ENCODE measurements at regions not wholly inside any gene's neighbourhood (a gene's known extent, or its start where the extent isn't known, plus 50 kb on each side); places are given as distances from the start of the nearest gene placed in this dataset.

DNA sequence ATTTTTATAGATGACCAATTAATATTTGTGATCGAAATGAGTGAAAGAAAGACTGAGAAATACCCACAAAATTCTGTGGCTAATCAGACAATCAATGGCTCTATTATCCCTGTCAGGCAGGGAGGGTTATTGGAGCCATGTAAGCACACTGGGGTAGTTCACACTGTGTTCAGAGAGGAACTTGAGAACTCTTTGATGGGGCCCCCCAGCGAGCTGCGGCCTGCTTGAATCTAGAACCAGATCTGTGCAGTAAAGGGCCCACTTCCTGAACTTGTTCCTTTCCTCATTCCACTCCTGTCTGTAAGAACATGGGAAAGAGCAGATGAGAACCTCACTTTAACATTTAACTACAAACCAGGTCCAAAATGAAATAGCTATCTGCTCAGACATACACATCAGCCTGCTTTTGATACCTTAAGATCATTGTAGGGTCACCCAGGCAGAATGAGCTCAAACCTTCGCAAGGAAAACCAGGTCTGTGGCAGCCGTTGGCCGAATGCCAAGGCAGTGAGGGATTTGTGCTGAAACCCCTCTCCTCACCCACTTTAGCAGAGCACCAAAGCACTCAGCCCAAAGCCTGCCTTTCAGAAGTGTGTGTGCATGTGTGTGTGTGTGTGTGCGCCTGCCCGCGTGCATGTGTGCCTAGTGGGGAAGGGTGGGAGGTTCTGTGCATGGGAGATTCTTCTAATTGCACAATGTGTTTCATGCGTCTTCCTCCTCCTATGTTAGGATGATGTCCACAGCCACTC lies 365.6 kb upstream of the MGMT start:
- no peak for DNase-seq

- DNase-seq, result no peak
Measured at GRCh38 chr10:129102906-129103693, 363.9 kb upstream of the MGMT start.

DNA sequence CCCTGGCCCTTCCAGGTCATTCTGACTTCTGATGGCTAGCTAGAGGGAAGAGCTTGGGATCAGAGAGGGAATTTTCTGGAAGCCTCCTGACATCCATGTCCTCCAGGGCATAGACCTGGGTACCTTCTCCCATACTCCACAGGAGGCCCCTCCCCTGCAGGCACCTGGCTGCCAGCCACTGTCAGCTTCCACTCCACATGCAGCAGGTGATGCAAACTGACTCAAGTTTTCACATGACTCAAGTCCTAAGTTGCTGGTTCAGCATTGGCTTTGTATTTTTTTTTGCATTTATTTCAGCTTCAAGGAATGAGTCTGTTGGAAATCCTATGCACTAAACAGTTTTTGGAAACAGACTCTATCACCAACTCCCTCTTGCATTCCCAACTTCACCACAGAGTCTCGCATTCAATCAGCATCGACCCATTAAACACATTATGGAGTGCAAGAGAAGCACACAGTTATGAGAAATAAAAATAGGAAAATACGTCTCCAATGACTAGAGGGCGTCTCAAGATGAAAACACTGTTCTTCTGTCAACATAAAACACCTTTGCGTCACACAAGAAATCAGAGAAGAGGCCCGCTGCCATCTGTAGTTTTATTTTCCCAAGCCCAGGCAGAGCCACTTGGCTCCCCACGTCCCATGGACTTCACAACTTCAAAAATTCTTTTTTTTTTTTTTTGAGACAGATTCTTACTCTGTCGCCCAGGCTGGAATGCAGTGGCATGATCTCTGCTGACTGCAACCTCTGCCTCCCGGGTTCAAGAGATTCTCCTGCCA lies 362.6 kb upstream of the MGMT start:
- DNase-seq, result no peak

- DNase-seq, result no peak
Measured at GRCh38 chr10:129105266-129105665, 361.8 kb upstream of the MGMT start.

DNA sequence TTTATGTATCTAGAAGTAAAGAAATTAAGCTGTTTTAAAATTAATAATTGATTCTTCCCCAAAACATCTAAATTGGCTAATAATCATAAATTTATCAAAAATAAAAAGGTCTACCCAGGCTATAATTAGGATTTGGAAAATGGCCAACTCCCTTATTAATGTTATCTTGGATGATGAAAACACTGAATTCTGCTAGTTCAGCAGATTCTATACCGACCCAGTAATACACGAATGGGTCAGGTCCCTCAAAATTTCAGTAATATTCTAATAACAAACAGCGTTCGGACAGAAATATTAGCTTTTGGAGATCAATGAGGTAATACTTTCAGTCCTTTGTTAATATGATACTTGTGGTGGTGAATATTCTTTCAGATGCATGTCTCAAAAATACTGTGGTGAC lies 360.7 kb upstream of the MGMT start:
- no peak for DNase-seq

DNA sequence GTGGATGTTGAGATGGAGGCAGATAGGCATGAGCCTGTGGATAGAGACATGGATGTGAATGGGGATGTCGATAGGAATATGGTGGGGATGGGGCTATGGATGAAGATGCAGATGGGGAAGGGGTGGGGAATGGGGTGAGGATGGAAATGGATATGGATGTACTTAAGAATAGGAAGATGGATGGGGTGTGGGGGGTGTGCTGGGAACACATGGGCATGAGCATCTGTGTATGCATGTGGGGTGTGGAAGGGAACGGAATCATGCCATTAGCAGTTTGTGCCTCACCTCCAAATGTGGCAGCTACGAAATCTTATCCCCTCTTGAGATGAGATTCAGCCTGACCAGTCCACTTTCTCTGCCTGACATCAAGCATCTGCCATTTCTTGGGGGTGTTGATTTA lies 359.5 kb upstream of the MGMT start:
- DNase-seq, result no peak

DNA sequence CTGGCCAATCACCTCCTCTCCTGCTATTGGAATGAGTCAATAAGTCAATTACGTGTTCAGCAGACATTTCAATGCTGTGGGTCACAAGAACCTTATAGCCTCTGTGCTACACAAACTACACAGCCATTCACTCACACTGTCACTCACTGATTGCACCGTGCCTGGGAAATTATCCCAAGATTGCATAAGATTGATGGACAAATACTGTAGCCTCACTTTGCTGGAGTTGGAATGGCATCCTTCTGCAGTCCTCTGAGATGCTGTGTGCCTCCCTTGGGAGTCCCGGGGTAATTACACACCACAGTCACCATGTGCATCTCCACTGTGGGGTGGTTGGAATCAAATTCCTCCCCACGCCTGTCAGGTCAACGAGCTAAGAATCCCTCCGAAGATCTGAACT lies 358.7 kb upstream of the MGMT start:
- no peak for DNase-seq

DNA sequence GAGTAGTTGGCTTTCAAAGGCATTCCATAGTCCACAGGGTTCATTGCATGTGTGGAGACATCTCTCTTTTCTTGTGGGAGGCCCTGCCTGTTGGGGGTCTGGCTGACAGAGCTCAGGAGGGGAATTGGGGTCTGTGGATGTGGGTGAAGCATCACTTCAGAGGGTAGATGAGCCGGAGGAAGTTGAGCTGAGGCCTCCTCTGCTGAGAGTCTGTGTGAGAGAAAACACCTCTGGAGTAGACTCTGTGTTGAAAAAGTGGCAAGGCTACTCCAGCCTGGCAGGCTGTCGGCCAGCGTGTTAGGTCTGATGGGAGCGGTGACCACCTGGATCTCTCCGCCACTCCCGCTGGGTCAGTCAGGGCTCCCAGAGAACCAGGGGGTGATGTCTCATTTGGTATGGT lies 358.0 kb upstream of the MGMT start:
- no peak for DNase-seq

DNA sequence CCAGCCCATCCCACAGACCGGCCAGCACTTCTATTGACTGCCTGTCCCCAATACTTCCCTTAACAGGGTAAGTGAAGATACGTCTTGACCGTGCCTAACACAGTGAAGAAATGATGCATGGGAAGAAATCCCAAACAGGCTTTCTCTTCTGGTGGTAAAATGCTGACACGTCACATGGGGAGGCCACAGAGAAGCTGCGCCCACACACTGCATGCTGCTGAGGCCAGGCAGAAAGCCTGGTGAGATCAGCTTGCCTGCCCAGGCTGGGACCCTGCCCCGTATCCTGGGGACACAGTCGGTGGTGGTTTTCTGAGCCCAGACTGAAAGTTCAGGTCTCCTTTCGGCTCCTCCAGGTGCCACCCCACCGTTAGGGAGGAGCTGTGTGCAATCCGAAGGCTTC lies 356.3 kb upstream of the MGMT start:
- no peak for DNase-seq

GRCh38 chr10:129111922-129112321 lies 355.1 kb upstream of the MGMT start:
- no peak for DNase-seq

GRCh38 chr10:129114588-129114987 lies 352.5 kb upstream of the MGMT start:
- no peak for DNase-seq

GRCh38 chr10:129116371-129116770 lies 350.7 kb upstream of the MGMT start:
- DNase-seq, result no peak

DNA sequence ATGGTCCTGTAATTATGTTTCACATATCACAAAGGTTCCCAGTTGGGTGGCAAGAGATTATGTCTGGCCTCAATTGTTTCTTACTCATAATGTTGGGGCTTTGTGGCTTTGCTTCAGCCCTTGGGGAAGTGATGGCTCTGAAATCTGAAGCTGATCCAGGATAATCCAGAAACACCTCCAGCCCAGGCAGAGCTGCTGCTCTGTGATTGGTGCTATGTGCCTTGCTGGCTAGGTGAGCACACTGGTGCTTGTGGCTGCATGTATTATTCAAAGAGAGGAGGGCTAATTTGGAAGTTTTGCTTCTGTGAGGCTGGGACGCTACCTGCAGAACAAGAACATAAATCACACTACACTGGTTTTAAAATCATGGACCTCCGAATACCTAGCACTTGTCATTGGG lies 346.6 kb upstream of the MGMT start:
- no peak for DNase-seq

DNA sequence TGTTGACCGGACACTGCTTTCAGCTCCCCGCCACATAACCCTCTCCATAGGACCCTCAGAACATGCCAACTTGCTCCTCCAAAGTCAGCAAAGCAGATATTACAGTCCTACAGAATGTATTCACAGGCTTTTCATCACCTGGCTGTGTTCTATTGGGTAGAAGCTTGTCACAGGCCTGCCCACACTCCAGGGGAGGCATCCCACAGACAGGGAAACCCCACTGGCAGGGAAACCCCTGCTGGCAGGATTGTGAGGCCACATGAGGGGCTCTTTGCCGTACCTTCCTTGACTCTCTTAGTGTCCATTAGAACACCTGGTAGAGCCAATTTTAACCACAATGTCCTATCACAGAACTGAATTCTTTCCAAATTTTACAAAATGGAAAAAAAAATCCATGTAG lies 344.2 kb upstream of the MGMT start:
- no peak for DNase-seq

- no peak for DNase-seq
Measured at GRCh38 chr10:129123428-129123827, 343.6 kb upstream of the MGMT start.

DNA sequence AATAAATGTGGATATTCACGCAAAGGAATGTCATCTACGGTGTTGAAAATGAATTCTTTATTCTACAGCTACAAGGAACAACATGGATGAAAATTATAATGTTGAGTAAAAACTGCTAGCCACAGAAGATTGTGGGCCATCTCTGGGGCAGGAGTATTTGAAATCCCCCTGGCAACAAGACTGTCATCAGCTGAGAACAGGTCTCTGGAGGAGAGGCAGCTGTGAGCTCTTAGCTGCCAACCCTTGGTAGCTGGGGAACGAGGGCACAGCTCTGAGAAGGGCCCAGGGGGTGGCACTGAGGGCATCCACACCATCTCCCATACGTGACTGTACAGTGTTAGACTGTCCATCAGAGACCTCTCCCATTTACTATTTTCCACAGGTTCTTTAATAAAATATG lies 340.1 kb upstream of the MGMT start:
- DNase-seq, result no peak

DNA sequence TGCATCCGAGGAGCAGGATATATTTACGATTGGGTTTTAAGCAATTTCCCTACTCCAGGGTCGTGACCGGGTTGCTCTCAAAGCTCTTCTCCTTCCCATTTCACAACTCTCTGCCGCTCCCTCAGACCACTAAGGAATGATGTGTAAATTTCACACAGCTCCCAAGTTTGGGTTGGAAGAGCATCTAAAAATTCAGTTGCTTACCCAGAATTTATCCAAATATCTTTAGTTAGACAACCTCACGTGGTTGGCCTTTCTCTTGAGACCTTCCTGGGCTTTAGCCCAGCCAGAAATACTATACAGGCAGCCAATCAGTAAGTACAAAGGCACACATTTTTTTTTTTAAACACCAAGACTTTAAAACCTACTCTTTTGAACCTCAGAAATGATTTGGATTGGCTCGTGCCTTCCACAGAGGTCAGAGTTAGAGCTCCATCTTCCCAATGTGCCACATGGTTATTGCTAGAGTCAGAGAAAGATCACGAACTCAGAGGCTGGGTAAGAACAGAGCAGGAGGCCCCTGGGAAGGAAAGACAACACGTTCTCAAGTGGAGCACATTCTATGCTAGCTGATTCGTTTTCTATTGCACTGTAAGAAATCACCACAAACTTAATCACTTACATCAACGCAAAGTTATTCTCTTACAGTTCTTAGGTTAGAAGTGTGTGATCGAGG lies 335.4 kb upstream of the MGMT start:
- no peak for DNase-seq

GRCh38 chr10:129133856-129134255 lies 333.2 kb upstream of the MGMT start:
- DNase-seq, result no peak

DNA sequence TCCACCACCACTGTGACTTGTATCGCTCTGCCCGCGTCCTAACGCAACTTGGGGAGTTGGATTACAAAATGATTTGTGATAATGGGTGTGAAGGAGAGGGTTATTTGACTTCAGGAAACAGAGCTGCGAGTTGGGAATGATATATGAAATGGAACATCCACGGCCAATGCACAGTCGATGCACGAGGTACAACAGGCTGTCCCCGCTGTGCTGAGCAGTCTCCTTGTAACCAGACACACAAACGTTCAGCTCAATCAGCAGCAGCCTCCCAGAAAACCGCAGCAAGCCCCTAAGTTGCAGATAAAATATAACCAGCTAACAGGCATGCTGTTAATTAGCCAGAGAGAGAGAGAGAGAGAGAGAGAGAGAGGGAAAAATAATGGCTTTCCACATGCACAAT lies 332.7 kb upstream of the MGMT start:
- no peak for DNase-seq

DNA sequence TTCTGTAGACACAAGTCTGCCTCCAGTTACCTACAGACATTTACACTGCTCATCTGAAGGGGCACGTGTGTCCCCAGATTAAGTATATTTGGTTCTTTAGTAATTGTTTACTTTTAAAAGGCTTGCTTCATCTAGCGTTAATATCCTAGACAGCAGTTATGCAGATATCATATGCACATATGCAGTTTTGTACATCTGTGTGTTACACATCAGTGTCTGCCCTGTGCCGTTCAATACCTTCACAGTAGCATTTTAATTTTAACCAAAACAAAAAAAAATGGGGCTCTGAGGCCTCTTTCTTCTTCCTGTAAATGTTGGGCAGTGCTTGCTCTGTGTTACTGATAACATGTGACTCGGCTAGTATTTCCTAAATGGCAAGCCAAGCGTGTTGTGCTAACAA lies 331.4 kb upstream of the MGMT start:
- no peak for DNase-seq

DNA sequence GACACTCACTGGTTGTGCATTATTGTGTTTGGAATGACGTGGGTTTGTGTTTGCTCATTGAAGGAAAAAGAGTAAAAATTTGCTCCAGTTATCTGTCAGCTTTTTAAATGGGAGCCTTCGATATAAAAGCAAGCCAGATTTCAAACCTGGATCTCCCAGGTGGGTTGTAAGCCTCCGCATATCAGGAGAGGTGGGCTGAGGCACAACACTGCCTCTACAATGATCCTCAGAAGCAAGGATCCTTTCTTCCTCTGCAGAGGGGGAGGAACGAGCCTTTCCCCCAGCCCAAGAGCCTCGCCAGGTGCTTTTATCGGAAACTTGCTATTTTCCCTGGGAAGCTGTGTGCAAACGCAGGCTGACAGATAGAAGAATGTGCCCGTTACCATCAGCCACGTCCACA lies 331.0 kb upstream of the MGMT start:
- DNase-seq, result no peak

- DNase-seq, result no peak
Measured at GRCh38 chr10:129136951-129137350, 330.1 kb upstream of the MGMT start.

Data from CD4-positive, alpha-beta T cell treated with Interleukin-17A for 1 hour (primary cell).